ENCODE measurements at regions not wholly inside any gene's neighbourhood (a gene's known extent, or its start where the extent isn't known, plus 50 kb on each side); places are given as distances from the start of the nearest gene placed in this dataset.

DNA sequence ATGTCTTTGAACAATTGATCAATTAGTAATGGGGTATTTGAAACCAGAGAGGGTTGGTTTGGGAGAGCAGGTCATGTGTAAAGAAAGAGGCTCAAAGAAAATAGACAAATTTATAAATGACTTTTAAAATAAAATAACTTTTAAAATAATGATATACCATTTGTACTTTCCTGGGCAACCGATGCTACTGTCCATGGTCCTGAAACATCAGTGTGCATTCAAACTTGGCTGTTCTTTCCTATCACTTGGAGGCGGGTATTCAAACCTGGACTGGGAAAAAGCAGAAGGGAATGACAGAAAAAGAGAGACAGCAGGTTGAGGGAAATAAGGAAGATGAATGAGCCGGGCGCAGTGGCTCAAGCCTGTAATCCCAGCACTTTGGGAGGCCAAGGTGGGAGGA, 1446.4 kb upstream of the WWC1 start:
- Histone ChIP-seq H3K4me3 (ENCODE audit: low read depth, low read length) (no peak overlapping the region), H3K9me3 (no peaks in the 10 kb centered on the region), H3K4me1 (no peaks in the 10 kb centered on the region), H3K36me3 (no peaks in the 10 kb centered on the region), H3K27me3 (no peaks in the 10 kb centered on the region)
- TF ChIP-seq, protein P1, sequence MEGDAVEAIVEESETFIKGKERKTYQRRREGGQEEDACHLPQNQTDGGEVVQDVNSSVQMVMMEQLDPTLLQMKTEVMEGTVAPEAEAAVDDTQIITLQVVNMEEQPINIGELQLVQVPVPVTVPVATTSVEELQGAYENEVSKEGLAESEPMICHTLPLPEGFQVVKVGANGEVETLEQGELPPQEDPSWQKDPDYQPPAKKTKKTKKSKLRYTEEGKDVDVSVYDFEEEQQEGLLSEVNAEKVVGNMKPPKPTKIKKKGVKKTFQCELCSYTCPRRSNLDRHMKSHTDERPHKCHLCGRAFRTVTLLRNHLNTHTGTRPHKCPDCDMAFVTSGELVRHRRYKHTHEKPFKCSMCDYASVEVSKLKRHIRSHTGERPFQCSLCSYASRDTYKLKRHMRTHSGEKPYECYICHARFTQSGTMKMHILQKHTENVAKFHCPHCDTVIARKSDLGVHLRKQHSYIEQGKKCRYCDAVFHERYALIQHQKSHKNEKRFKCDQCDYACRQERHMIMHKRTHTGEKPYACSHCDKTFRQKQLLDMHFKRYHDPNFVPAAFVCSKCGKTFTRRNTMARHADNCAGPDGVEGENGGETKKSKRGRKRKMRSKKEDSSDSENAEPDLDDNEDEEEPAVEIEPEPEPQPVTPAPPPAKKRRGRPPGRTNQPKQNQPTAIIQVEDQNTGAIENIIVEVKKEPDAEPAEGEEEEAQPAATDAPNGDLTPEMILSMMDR (IDR thresholded peaks at IDR 0.05; ENCODE audit: low read depth, low read length) = no peak
- DNase-seq = no peak

GRCh38 chr5:166856791-166857190, 1434.7 kb upstream of the WWC1 start:
- H3K4me1 ChIP-seq = no peaks in the 10 kb centered on the region
- no peak for DNase-seq

DNA sequence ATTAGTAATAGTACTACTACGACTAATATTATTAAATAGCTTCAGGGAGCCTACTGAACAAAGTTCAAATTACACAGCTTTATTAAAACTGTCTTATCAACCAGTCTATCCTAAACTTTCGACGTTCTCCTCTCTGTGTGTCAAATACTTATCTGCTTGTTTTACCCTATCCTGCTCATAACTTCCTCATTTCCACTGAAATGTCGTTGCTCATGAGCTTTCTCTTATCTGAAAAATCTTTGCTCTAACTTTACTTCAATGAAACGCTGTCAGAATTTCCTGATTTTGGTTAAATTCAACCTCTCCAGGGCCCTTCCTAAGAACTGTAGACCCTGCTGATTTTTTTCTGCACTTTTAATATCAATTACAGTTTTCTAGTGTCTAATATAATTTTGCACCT, 1431.0 kb upstream of the WWC1 start:
- Histone ChIP-seq H3K36me3 (no peaks in the 10 kb centered on the region), H3K4me3 (ENCODE audit: low read depth, low read length) (no peak overlapping the region), H3K4me1 (no peaks in the 10 kb centered on the region), H3K27me3 (no peaks in the 10 kb centered on the region), H3K9me3 (no peaks in the 10 kb centered on the region)
- no peak for DNase-seq
- TF ChIP-seq, protein P1 (IDR thresholded peaks at IDR 0.05; ENCODE audit: low read depth, low read length) = no peak

More at GRCh38 chr5:166856791-166857190, 1434.7 kb upstream of the WWC1 start:
- H3K9me3 ChIP-seq = no peaks in the 10 kb centered on the region
- H3K27me3 ChIP-seq = no peaks in the 10 kb centered on the region
- TF ChIP-seq, protein P1 (IDR thresholded peaks at IDR 0.05; ENCODE audit: low read depth, low read length) = no peak
- H3K36me3 ChIP-seq = no peaks in the 10 kb centered on the region
- no peak overlapping the region for H3K4me3 ChIP-seq (ENCODE audit: low read depth, low read length)

DNA sequence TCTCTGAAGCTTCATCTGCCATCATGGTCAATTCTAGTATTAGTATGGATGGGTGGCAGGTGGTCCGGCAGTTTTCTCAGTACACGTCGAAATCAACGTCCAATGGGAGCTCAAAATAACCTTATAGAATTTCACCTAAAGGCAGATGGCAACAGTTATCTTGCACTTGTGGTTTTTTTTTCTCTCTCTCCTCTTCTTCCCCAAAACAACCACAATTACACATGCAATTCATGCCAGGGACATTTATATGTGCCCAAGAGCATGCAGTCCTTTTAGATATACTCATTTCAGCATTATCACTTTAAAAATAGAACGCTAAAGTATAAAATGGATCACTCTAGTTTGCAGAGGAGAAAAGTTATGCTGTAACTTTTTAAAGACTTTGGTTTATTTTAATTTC, 1428.9 kb upstream of the WWC1 start:
- Histone ChIP-seq H3K4me3 (ENCODE audit: low read depth, low read length) (no peak overlapping the region), H3K4me1 (no peaks in the 10 kb centered on the region), H3K36me3 (no peaks in the 10 kb centered on the region)

DNA sequence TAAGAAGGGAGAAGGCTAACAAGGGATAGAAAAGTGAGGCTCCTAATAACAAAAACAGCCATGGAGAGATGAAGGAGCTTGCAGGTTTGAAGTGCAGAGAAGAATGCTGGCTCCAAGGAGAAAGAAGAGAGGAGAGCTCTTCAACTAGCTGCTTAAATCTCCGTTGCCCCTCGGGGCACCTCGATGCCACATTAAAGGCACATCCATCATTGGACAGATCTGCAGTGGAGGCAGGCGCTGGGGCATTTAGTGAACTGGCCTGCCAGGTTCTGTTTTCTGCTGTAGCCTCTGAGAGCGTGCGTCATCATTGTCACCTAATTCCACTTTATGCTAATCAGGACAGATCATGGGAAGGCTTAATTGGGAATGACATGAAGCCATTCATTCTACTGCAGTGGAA, 1426.2 kb upstream of the WWC1 start:
- Histone ChIP-seq H3K36me3 (no peaks in the 10 kb centered on the region), H3K4me1 (no peaks in the 10 kb centered on the region), H3K27me3 (no peaks in the 10 kb centered on the region), H3K9me3 (no peaks in the 10 kb centered on the region), H3K4me3 (ENCODE audit: low read depth, low read length) (no peak overlapping the region)
- TF ChIP-seq, protein P1 (IDR thresholded peaks at IDR 0.05; ENCODE audit: low read depth, low read length) = no peak
- DNase-seq = no peak

More for the DNA sequence above, 1428.9 kb upstream of the WWC1 start:
- DNase-seq = no peak
- Histone ChIP-seq H3K27me3 (no peaks in the 10 kb centered on the region), H3K9me3 (no peaks in the 10 kb centered on the region)
- TF ChIP-seq, protein P1 (IDR thresholded peaks at IDR 0.05; ENCODE audit: low read depth, low read length) = no peak

DNA sequence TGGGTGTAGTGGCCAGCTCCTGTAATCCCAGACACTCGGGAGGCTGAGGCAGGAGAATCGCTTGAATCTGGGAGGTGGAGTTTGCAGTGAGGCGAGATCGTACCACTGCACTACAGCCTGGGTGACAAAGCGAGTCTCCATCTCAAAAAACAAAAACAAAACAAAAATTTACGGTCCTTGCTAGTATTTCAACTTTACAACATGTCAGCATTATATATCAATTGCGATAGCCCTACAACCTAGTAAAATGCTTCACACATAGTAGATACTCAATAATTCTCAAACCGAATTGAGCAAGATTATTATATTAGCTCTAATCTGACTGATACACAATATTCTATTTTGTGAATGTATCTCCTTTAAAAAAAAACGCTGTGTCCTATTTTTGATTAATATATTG, 1411.0 kb upstream of the WWC1 start:
- Histone ChIP-seq H3K4me3 (ENCODE audit: low read depth, low read length) (no peak overlapping the region), H3K36me3 (no peaks in the 10 kb centered on the region), H3K27me3 (no peaks in the 10 kb centered on the region), H3K4me1 (no peaks in the 10 kb centered on the region), H3K9me3 (no peaks in the 10 kb centered on the region)
- no peak for DNase-seq
- TF ChIP-seq, protein P1 (IDR thresholded peaks at IDR 0.05; ENCODE audit: low read depth, low read length) = no peak

All from BE2C (cell line).